MCF 10A (cell line): ENCODE measurements at regions not wholly inside any gene's neighbourhood (a gene's known extent, or its start where the extent isn't known, plus 50 kb on each side); places are given as distances from the start of the nearest gene placed in this dataset.

Experiments
- BruUV-seq: library from RNA; stranded (reverse); fragments of 400-500 nt; replicated peaks from 2 replicates; lab custom pipeline; 2021; lab: Mats Ljungman, UMichigan
- CTCF ChIA-PET: fragments of 300-600 bp; sonication (Branson Sonifier 250); formaldehyde crosslinking; extraction: SDS; loops from one replicate; lab custom pipeline; 2021; ENCODE audit warnings: antibody characterized with exemption, inconsistent platforms; lab: Yijun Ruan, JAX
- POLR2A ChIA-PET: fragments of 300-600, 350-650 bp; sonication (Branson Sonifier 250); formaldehyde crosslinking; extraction: SDS; loops from one replicate; lab custom pipeline; 2020; ENCODE audit warnings: antibody characterized with exemption, inconsistent platforms; lab: Yijun Ruan, JAX
- DNase-seq: peaks from one replicate; pipeline ENCODE4 v3.0.0-alpha.2; 2018; ENCODE audit not compliant: unreplicated experiment
- H3K27ac Mint-ChIP-seq: one replicate; pipeline ENCODE4 v1.8.0; 2022; ENCODE audit warnings: mild to moderate bottlenecking, low read depth, mixed read lengths; ENCODE audit not compliant: unreplicated experiment
- H3K27me3 Mint-ChIP-seq: one replicate; pipeline ENCODE4 v1.8.0; 2022; ENCODE audit warnings: mixed read lengths; ENCODE audit not compliant: insufficient read depth, unreplicated experiment
- H3K36me3 Mint-ChIP-seq: one replicate; pipeline ENCODE4 v1.8.0; 2022; ENCODE audit warnings: mild to moderate bottlenecking, moderate library complexity, mixed read lengths; ENCODE audit not compliant: insufficient read depth, unreplicated experiment
- H3K4me1 Mint-ChIP-seq: one replicate; pipeline ENCODE4 v1.8.0; 2022; ENCODE audit warnings: mixed read lengths; ENCODE audit not compliant: insufficient read depth, unreplicated experiment
- H3K4me3 Mint-ChIP-seq: one replicate; pipeline ENCODE4 v1.8.0; 2022; ENCODE audit warnings: mild to moderate bottlenecking, moderate library complexity, mixed read lengths; ENCODE audit not compliant: unreplicated experiment
- H3K9me3 Mint-ChIP-seq: one replicate; pipeline ENCODE4 v1.8.0; 2022; ENCODE audit warnings: mixed read lengths; ENCODE audit not compliant: unreplicated experiment
- CTCF ChIP-seq: fragments of 200-600 bp; IDR thresholded peaks from one replicate; pipeline ENCODE4 v1.8.0; 2022; ENCODE audit warnings: antibody characterized with exemption, mild to moderate bottlenecking; ENCODE audit not compliant: unreplicated experiment
- intact Hi-C: fragments of 100-400 bp; cut with micrococcal nuclease; formaldehyde crosslinking; loops from 2 replicates; pipeline ENCODE4 v1.14.1; 2022

- BruUV-seq, result no TSS peak
- CTCF ChIA-PET, result interaction anchor here (1.2 kb wide), 1 partner anchor 41 kb away, joined by 3 read pairs; no protein-coding TSS in a partner anchor
- Mint-ChIP-seq H3K4me1 (peaks cover 4% of the 10 kb centered on the region), H3K27me3 (no peaks in the 10 kb centered on the region), H3K4me3 (no peak overlapping the region), H3K9me3 (no peaks in the 10 kb centered on the region), H3K36me3 (no peaks in the 10 kb centered on the region), H3K27ac (no peak overlapping the region)
- TF ChIP-seq CTCF, result no peak
- intact Hi-C loops, result no loop called here
- POLR2A ChIA-PET, result interaction anchor here (1.4 kb wide), 1 partner anchor 18 kb away, joined by 3 read pairs; no protein-coding TSS in a partner anchor
- no peak for DNase-seq
These were observed 281.9 kb downstream of the ZEB2 start for GRCh38 chr2:144237830-144238627.

- ChIA-PET CTCF (no interaction called here), POLR2A (interaction anchor here (0.6 kb wide), 1 partner anchor 267 kb away, joined by 3 read pairs; no protein-coding TSS in a partner anchor)
- intact Hi-C loops, result no loop called here
- DNase-seq, result no peak
- H3K27ac Mint-ChIP-seq, result no peak overlapping the region
- no peak overlapping the region for H3K4me3 Mint-ChIP-seq
- no TSS peak for BruUV-seq
- no peak for TF ChIP-seq CTCF
- H3K36me3 Mint-ChIP-seq, result no peaks in the 10 kb centered on the region
- no peaks in the 10 kb centered on the region for H3K27me3 Mint-ChIP-seq
- H3K9me3 Mint-ChIP-seq, result no peaks in the 10 kb centered on the region
- peaks cover 4% of the 10 kb centered on the region for H3K4me1 Mint-ChIP-seq
These were observed 282.8 kb downstream of the ZEB2 start for GRCh38 chr2:144237108-144237507.

- POLR2A ChIA-PET, result interaction anchor here (0.8 kb wide), 1 partner anchor 654 kb away, joined by 3 read pairs; no protein-coding TSS in a partner anchor
- Mint-ChIP-seq H3K4me3 (no peak overlapping the region), H3K27ac (no peak overlapping the region), H3K4me1 (peaks cover 10% of the 10 kb centered on the region), H3K9me3 (no peaks in the 10 kb centered on the region), H3K36me3 (no peaks in the 10 kb centered on the region), H3K27me3 (no peaks in the 10 kb centered on the region)
- no TSS peak for BruUV-seq
- intact Hi-C loops, result no loop called here
- CTCF ChIA-PET, result no interaction called here
- no peak for TF ChIP-seq CTCF
- no peak for DNase-seq
These were observed 284.9 kb downstream of the ZEB2 start for GRCh38 chr2:144235050-144235449.

GRCh38 chr2:144234542-144234871, 285.4 kb downstream of the ZEB2 start:
- intact Hi-C loops, result no loop called here
- no TSS peak for BruUV-seq

More at GRCh38 chr2:144234542-144234871, 285.4 kb downstream of the ZEB2 start:
- Mint-ChIP-seq H3K27ac (no peak overlapping the region), H3K4me1 (peaks cover 13% of the 10 kb centered on the region), H3K9me3 (no peaks in the 10 kb centered on the region), H3K36me3 (no peaks in the 10 kb centered on the region), H3K4me3 (no peak overlapping the region), H3K27me3 (no peaks in the 10 kb centered on the region)
- no peak for DNase-seq
- no peak for TF ChIP-seq CTCF
- POLR2A ChIA-PET, result no interaction called here
- CTCF ChIA-PET, result no interaction called here
